Neuronal stem cell (in vitro differentiated cells): ENCODE measurements at regions not wholly inside any gene's neighbourhood (a gene's known extent, or its start where the extent isn't known, plus 50 kb on each side); places are given as distances from the start of the nearest gene placed in this dataset.
A peak's percentile ranks its signal among the peaks of the same experiment; 100 is the strongest.

ENCODE experiments used
- DNase-seq: peaks from one replicate; pipeline ENCODE4 v3.0.0-alpha.2; 2013; ENCODE audit warnings: low spot score
- H2AFZ ChIP-seq: one replicate; pipeline ENCODE4 v1.6.1; 2013; ENCODE audit warnings: mild to moderate bottlenecking, low read length, inconsistent platforms
- H2AK5ac ChIP-seq: 2 replicates; pipeline ENCODE4 v1.6.1; 2013; ENCODE audit warnings: low read depth, mild to moderate bottlenecking, inconsistent platforms, low read length, moderate library complexity, mixed read lengths
- H2BK120ac ChIP-seq: 2 replicates; pipeline ENCODE4 v1.6.1; 2013; ENCODE audit warnings: low read depth, mild to moderate bottlenecking, inconsistent platforms, low read length, moderate library complexity, mixed read lengths
- H2BK12ac ChIP-seq: one replicate; pipeline ENCODE4 v1.6.1; 2013; ENCODE audit warnings: low read length, inconsistent platforms
- H2BK15ac ChIP-seq: 2 replicates; pipeline ENCODE4 v1.6.1; 2013; ENCODE audit warnings: mild to moderate bottlenecking, low read length, inconsistent platforms, mixed read lengths
- H2BK5ac ChIP-seq: one replicate; pipeline ENCODE4 v1.6.1; 2013; ENCODE audit warnings: inconsistent platforms, mild to moderate bottlenecking, low read length, moderate library complexity
- H3K14ac ChIP-seq: one replicate; pipeline ENCODE4 v1.6.1; 2013; ENCODE audit warnings: low read length, inconsistent platforms
- H3K18ac ChIP-seq: 2 replicates; pipeline ENCODE4 v1.6.1; 2013; ENCODE audit warnings: low read length, inconsistent platforms
- H3K23ac ChIP-seq: 2 replicates; pipeline ENCODE4 v1.6.1; 2013; ENCODE audit warnings: low read depth, mild to moderate bottlenecking, mixed read lengths, low read length, inconsistent platforms; ENCODE audit not compliant: poor library complexity
- H3K27ac ChIP-seq: replicated peaks from 3 replicates; pipeline ENCODE4 v1.5.1; 2013; ENCODE audit warnings: low read length, inconsistent platforms
- H3K27me3 ChIP-seq, 3 experiments: 2 replicates each; pipeline ENCODE4 v1.6.1; 2013; ENCODE audit warnings: low read length in 3 of 3, mild to moderate bottlenecking in 2 of 3, inconsistent platforms in 1 of 3, low read depth in 1 of 3, mixed read lengths in 1 of 3, moderate library complexity in 1 of 3; ENCODE audit not compliant: control insufficient read depth in 3 of 3, insufficient read depth in 3 of 3
- H3K36me3 ChIP-seq, 2 donors: replicated peaks in 1 of 2; 2 replicates each; pipeline ENCODE4 v1.6.1; 2013; ENCODE audit warnings: low read length in 2 of 2; ENCODE audit not compliant: control insufficient read depth in 2 of 2, insufficient read depth in 2 of 2
- H3K4ac ChIP-seq: 2 replicates; pipeline ENCODE4 v1.6.1; 2013; ENCODE audit warnings: inconsistent platforms, mild to moderate bottlenecking, low read length, moderate library complexity
- H3K4me1 ChIP-seq, 2 donors: 1 replicate in 1 of 2; 2 replicates in 1 of 2; pipeline ENCODE4 v1.6.1; 2013; ENCODE audit warnings: low read length in 2 of 2, low read depth in 1 of 2; ENCODE audit not compliant: control insufficient read depth in 2 of 2, insufficient read depth in 1 of 2
- H3K4me2 ChIP-seq: one replicate; pipeline ENCODE4 v1.6.1; 2013; ENCODE audit warnings: mild to moderate bottlenecking, low read length, inconsistent platforms; ENCODE audit not compliant: insufficient read depth, poor library complexity, severe bottlenecking
- H3K4me3 ChIP-seq, 2 donors: 2 replicates each; pipeline ENCODE4 v1.5.1; 2013; ENCODE audit warnings: low read length in 2 of 2, mild to moderate bottlenecking in 2 of 2, inconsistent platforms in 1 of 2, moderate library complexity in 1 of 2
- H3K79me1 ChIP-seq: one replicate; pipeline ENCODE4 v1.6.1; 2013; ENCODE audit warnings: low read depth, mild to moderate bottlenecking, inconsistent platforms, low read length, moderate library complexity
- H3K9ac ChIP-seq: one replicate; pipeline ENCODE4 v1.6.1; 2013; ENCODE audit warnings: mild to moderate bottlenecking, low read depth, low read length, inconsistent platforms; ENCODE audit not compliant: poor library complexity
- H3K9me3 ChIP-seq, 2 donors: replicated peaks in 1 of 2; 2 replicates each; pipeline versions ENCODE3 to v1.6.1; 2013; ENCODE audit warnings: low read length in 2 of 2, mild to moderate bottlenecking in 2 of 2, inconsistent platforms in 1 of 2, low read depth in 1 of 2, mixed read lengths in 1 of 2, moderate library complexity in 1 of 2; ENCODE audit not compliant: control insufficient read depth in 2 of 2, insufficient read depth in 1 of 2
- H4K8ac ChIP-seq: one replicate; pipeline ENCODE4 v1.6.1; 2013; ENCODE audit warnings: low read depth, mild to moderate bottlenecking, inconsistent platforms, low read length, moderate library complexity
- H4K91ac ChIP-seq: one replicate; pipeline ENCODE4 v1.6.1; 2013; ENCODE audit warnings: low read length, low read depth, mild to moderate bottlenecking, inconsistent platforms; ENCODE audit not compliant: poor library complexity
- WGBS, 2 donors: extraction: QIAGEN DNeasy Blood & Tissue Kit; methylation state at CpG; one replicate each; pipeline ENCODE4 v1.1.7; 2013; ENCODE audit warnings: missing lambda C conversion rate in 2 of 2, mixed read lengths in 1 of 2; ENCODE audit not compliant: insufficient read length in 2 of 2, insufficient replicate concordance in 1 of 2; ENCODE audit errors: extremely low coverage in 2 of 2; 5-methylcytosine and 5-hydroxymethylcytosine counted together

DNA sequence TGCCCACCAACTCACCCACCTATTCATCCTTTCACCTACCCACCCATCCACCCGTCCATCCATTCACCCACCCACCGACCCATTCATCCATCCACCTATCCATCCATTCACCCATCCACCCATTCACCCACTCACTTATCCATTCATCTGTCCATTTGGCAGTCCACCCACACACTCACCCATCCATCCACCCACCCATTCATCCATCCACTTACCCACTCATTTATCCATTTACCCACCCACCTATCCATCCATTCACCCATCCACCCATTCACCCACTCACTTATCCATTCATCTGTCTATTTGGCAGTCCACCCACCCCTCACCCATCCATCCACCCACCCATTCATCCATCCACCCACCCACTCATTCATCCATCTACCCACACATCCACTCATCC, 278.1 kb upstream of the IRX4 start:
- Histone ChIP-seq H4K91ac (no peak overlapping the region), H3K36me3 (no peaks in the 10 kb centered on the region), H3K23ac (no peak overlapping the region), H3K4me3 (no peak overlapping the region), H2BK120ac (no peak overlapping the region), H2AK5ac (no peak overlapping the region), H3K4me1 (peaks cover 0 to 3% of the 10 kb centered on the region in 2 donors), H2BK15ac (no peak overlapping the region), H2BK12ac (no peak overlapping the region), H3K9ac (no peak overlapping the region), H2AFZ (no peak overlapping the region), H3K27ac (no peak overlapping the region), H3K4me2 (no peak overlapping the region), H3K9me3 (peaks cover 0 to 7% of the 10 kb centered on the region in 2 donors), H3K14ac (no peak overlapping the region), H3K79me1 (no peaks in the 10 kb centered on the region), H3K18ac (no peak overlapping the region), H4K8ac (no peak overlapping the region), H3K4ac (no peak overlapping the region), H2BK5ac (no peak overlapping the region), H3K27me3 (no peaks in the 10 kb centered on the region)
- no peak for DNase-seq
- WGBS, 2 donors = 100% methylated on average over 2 of the region's 2 CpGs; no CpG with 5 or more reads in 1 of the 2 donors

GRCh38 chr5:2158767-2159166, 276.0 kb upstream of the IRX4 start:
- Histone ChIP-seq H2BK15ac (no peak overlapping the region), H4K91ac (no peak overlapping the region), H3K36me3 (no peaks in the 10 kb centered on the region), H2BK12ac (no peak overlapping the region), H2BK5ac (no peak overlapping the region), H3K27ac (no peak overlapping the region), H4K8ac (no peak overlapping the region), H2AFZ (peak overlapping the region; percentile 59), H3K27me3 (no peaks in the 10 kb centered on the region), H3K4me1 (no peaks in the 10 kb centered on the region), H3K79me1 (no peaks in the 10 kb centered on the region), H3K4me3 (no peak overlapping the region), H3K4me2 (no peak overlapping the region), H2BK120ac (no peak overlapping the region), H3K14ac (no peak overlapping the region), H3K9ac (no peak overlapping the region), H3K9me3 (peaks cover 0 to 7% of the 10 kb centered on the region in 2 donors), H3K4ac (no peak overlapping the region), H3K23ac (no peak overlapping the region), H3K18ac (no peak overlapping the region), H2AK5ac (no peak overlapping the region)
- WGBS, 2 donors = no CpG with 5 or more reads among the region's 9 CpGs
- no peak for DNase-seq

DNA sequence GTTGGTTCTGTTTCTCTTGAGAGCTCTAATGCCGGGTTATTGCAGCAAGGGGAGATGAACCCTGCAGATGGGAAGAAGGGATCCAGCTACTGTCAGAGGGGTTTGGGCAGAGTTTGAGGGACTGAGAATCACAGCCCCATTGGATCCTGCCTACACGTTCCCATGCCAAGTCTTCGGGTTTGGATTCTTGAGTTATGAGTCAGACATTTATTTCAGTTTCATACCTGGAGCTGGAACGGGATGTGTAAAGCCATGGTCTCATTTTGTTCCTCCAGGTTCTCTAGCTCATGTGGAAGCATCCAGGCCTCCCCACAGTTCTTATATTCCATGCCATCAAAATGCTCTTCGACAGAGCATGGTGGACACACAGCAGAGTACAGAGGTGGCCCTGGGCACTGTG, 275.4 kb upstream of the IRX4 start:
- no peak overlapping the region for H3K9ac ChIP-seq
- no peak overlapping the region for H3K4me3 ChIP-seq
- WGBS, 2 donors = no CpG with 5 or more reads among the region's 5 CpGs
- no peak overlapping the region for H3K4me2 ChIP-seq
- H2BK12ac ChIP-seq = no peak overlapping the region
- no peak overlapping the region for H2BK120ac ChIP-seq
- H2BK5ac ChIP-seq = no peak overlapping the region
- H2AFZ ChIP-seq = no peak overlapping the region
- H3K23ac ChIP-seq = no peak overlapping the region
- DNase-seq = no peak
- no peaks in the 10 kb centered on the region for H3K36me3 ChIP-seq
- no peak overlapping the region for H3K14ac ChIP-seq
- no peak overlapping the region for H3K27ac ChIP-seq
- no peaks in the 10 kb centered on the region for H3K27me3 ChIP-seq
- H3K79me1 ChIP-seq = no peaks in the 10 kb centered on the region
- H2BK15ac ChIP-seq = no peak overlapping the region
- peaks cover 0 to 7% of the 10 kb centered on the region in 2 donors for H3K9me3 ChIP-seq
- peak overlapping the region; percentile 35 for H3K18ac ChIP-seq
- H2AK5ac ChIP-seq = no peak overlapping the region
- H3K4me1 ChIP-seq = no peaks in the 10 kb centered on the region
- no peak overlapping the region for H4K91ac ChIP-seq
- H3K4ac ChIP-seq = no peak overlapping the region
- H4K8ac ChIP-seq = no peak overlapping the region

DNA sequence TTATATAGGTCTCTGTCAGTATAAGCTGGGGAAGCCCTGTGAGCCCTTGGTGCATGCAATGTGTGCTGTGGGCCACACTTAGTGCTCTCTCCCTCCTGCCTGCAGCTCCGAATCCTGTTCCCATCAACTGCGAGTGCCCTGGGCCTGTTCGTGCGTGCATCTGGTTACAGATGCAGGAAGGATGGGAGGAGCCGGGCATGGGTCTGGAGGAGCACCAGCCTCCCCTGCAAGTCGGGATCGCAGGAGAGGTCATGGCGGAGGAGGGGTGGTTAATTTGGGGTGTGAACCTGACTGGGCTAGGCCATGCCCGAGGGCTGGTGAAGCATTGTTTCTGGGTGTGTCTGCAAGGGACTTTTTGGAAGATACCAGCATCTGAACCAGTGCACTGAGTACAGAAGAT, 274.6 kb upstream of the IRX4 start:
- Histone ChIP-seq H2BK15ac (no peak overlapping the region), H3K9ac (no peak overlapping the region), H3K9me3 (peaks cover 0 to 7% of the 10 kb centered on the region in 2 donors), H2BK12ac (no peak overlapping the region), H3K27ac (no peak overlapping the region), H3K23ac (no peak overlapping the region), H2BK5ac (no peak overlapping the region), H3K14ac (no peak overlapping the region), H4K8ac (no peak overlapping the region), H3K4me1 (no peaks in the 10 kb centered on the region), H3K36me3 (no peaks in the 10 kb centered on the region), H3K4ac (no peak overlapping the region), H3K4me2 (no peak overlapping the region), H2AK5ac (no peak overlapping the region), H4K91ac (no peak overlapping the region), H3K4me3 (no peak overlapping the region), H3K79me1 (no peaks in the 10 kb centered on the region), H2AFZ (no peak overlapping the region), H3K27me3 (no peaks in the 10 kb centered on the region), H3K18ac (no peak overlapping the region), H2BK120ac (no peak overlapping the region)
- no peak for DNase-seq
- no CpG with 5 or more reads among the region's 9 CpGs for WGBS, 2 donors
